IMR-90 (cell line): ENCODE measurements at regions not wholly inside any gene's neighbourhood (a gene's known extent, or its start where the extent isn't known, plus 50 kb on each side); places are given as distances from the start of the nearest gene placed in this dataset.

ENCODE experiments used
- ATAC-seq: fragments of 200-7000 bp; cut with Tn5 transposase; 2 replicates; pipeline ENCODE4 v1.9.1; 2020; ENCODE audit warnings: low read depth, mild to moderate bottlenecking, moderate library complexity
- BruUV-seq: library from RNA; stranded (reverse); fragments of 400-500 nt; replicated peaks from 2 replicates; lab custom pipeline; 2021; lab: Mats Ljungman, UMichigan
- CTCF ChIA-PET: fragments of 300-600 bp; formaldehyde crosslinking; extraction: SDS; loops from one replicate; lab custom pipeline; 2021; ENCODE audit warnings: antibody characterized with exemption; lab: Yijun Ruan, JAX
- POLR2A ChIA-PET: fragments of 300-600 bp; sonication (Branson Sonifier 250); formaldehyde crosslinking; loops from one replicate; lab custom pipeline; 2022; ENCODE audit warnings: antibody characterized with exemption; ENCODE audit not compliant: unreplicated experiment; lab: Charles Lee
- DNase-seq: peaks from one replicate; pipeline ENCODE4 v3.0.0; 2013
- H2AFZ ChIP-seq: replicated peaks from 2 replicates; pipeline ENCODE3; 2013; ENCODE audit warnings: low read length, mild to moderate bottlenecking; ENCODE audit not compliant: poor library complexity
- H2AK5ac ChIP-seq: 2 replicates; pipeline ENCODE4 v1.6.1; 2013; ENCODE audit warnings: low read depth, low read length, inconsistent platforms
- H2AK9ac ChIP-seq: replicated peaks from 2 replicates; pipeline ENCODE3; 2013; ENCODE audit warnings: mild to moderate bottlenecking, low read depth, low read length, moderate library complexity; ENCODE audit not compliant: poor library complexity
- H2BK120ac ChIP-seq: 2 replicates; pipeline ENCODE4 v1.6.1; 2013; ENCODE audit warnings: low read depth, low read length, inconsistent platforms
- H2BK15ac ChIP-seq: 3 replicates; pipeline ENCODE4 v1.6.1; 2013; ENCODE audit warnings: low read depth, low read length, inconsistent platforms
- H2BK20ac ChIP-seq: 2 replicates; pipeline ENCODE4 v1.6.1; 2013; ENCODE audit warnings: low read depth, mild to moderate bottlenecking, inconsistent platforms, low read length, moderate library complexity
- H2BK5ac ChIP-seq: 2 replicates; pipeline ENCODE4 v1.6.1; 2013; ENCODE audit warnings: mild to moderate bottlenecking, low read depth, low read length, inconsistent platforms; ENCODE audit not compliant: poor library complexity, severe bottlenecking
- H3K14ac ChIP-seq: replicated peaks from 2 replicates; pipeline ENCODE4 v1.6.1; 2013; ENCODE audit warnings: low read depth, low read length, inconsistent platforms
- H3K18ac ChIP-seq: 2 replicates; pipeline ENCODE4 v1.6.1; 2013; ENCODE audit warnings: low read depth, low read length, control low read depth
- H3K23ac ChIP-seq: 2 replicates; pipeline ENCODE4 v1.6.1; 2013; ENCODE audit warnings: low read depth, low read length, inconsistent platforms
- H3K27ac ChIP-seq: 2 replicates; pipeline ENCODE4 v1.5.1; 2013; ENCODE audit warnings: mild to moderate bottlenecking, control low read depth, low read length; ENCODE audit not compliant: insufficient read depth
- H3K27me3 ChIP-seq: 2 replicates; pipeline ENCODE4 v1.6.1; 2013; ENCODE audit warnings: low read length; ENCODE audit not compliant: control insufficient read depth, insufficient read depth
- H3K36me3 ChIP-seq: 2 replicates; pipeline ENCODE4 v1.6.1; 2013; ENCODE audit warnings: low read length, mixed read lengths; ENCODE audit not compliant: control insufficient read depth, insufficient read depth
- H3K4ac ChIP-seq: 2 replicates; pipeline ENCODE4 v1.6.1; 2013; ENCODE audit warnings: low read depth, low read length, inconsistent platforms
- H3K4me1 ChIP-seq: 2 replicates; pipeline ENCODE4 v1.6.1; 2013; ENCODE audit warnings: low read length, mixed read lengths; ENCODE audit not compliant: control insufficient read depth, insufficient read depth
- H3K4me2 ChIP-seq: 2 replicates; pipeline ENCODE4 v1.6.1; 2013; ENCODE audit warnings: low read depth, mild to moderate bottlenecking, control low read depth, low read length, moderate library complexity
- H3K4me3 ChIP-seq: 2 replicates; pipeline ENCODE4 v1.5.1; 2013; ENCODE audit warnings: low read depth, mild to moderate bottlenecking, control low read depth, low read length, moderate library complexity; ENCODE audit not compliant: insufficient read depth
- H3K56ac ChIP-seq: 2 replicates; pipeline ENCODE4 v1.6.1; 2013; ENCODE audit warnings: low read length, inconsistent platforms; ENCODE audit not compliant: insufficient read depth; ENCODE audit errors: extremely low read depth
- H3K79me1 ChIP-seq, 2 experiments: 2 replicates each; pipeline ENCODE4 v1.6.1; 2013; ENCODE audit warnings: low read length in 2 of 2, inconsistent platforms in 1 of 2, low read depth in 1 of 2
- H3K9ac ChIP-seq: 2 replicates; pipeline ENCODE4 v1.6.1; 2013; ENCODE audit warnings: low read depth, low read length, control low read depth
- H3K9me1 ChIP-seq: 2 replicates; pipeline ENCODE4 v1.6.1; 2013; ENCODE audit warnings: low read length, inconsistent platforms; ENCODE audit not compliant: insufficient read depth
- H3K9me3 ChIP-seq: 2 replicates; pipeline ENCODE4 v1.6.1; 2013; ENCODE audit warnings: low read length; ENCODE audit not compliant: control insufficient read depth, insufficient read depth
- H4K20me1 ChIP-seq: 2 replicates; pipeline ENCODE4 v1.6.1; 2013; ENCODE audit warnings: low read length, inconsistent platforms; ENCODE audit not compliant: insufficient read depth
- H4K5ac ChIP-seq: 2 replicates; pipeline ENCODE4 v1.6.1; 2013; ENCODE audit warnings: mild to moderate bottlenecking, low read depth, low read length, control low read depth
- H4K8ac ChIP-seq, 2 experiments: 2 replicates each; pipeline ENCODE4 v1.6.1; 2013; ENCODE audit warnings: low read depth in 2 of 2, low read length in 2 of 2, control low read depth in 1 of 2, inconsistent platforms in 1 of 2
- H4K91ac ChIP-seq: 2 replicates; pipeline ENCODE4 v1.6.1; 2013; ENCODE audit warnings: low read depth, low read length, inconsistent platforms; ENCODE audit not compliant: insufficient read depth
- CHD1 ChIP-seq: IDR thresholded peaks from 2 replicates; pipeline ENCODE4 v1.6.1; 2012; ENCODE audit warnings: low read depth, low read length, improper control_type of control experiment
- CTCF ChIP-seq: conservative IDR thresholded peaks from 2 replicates; pipeline ENCODE4 v1.5.1; 2012; ENCODE audit warnings: mild to moderate bottlenecking, low read depth, low read length, improper control_type of control experiment
- ELK1 ChIP-seq: fragments of 150-350 bp; IDR thresholded peaks from 2 replicates; pipeline ENCODE4 v1.6.1; 2016; ENCODE audit warnings: low read depth, mild to moderate bottlenecking, low read length, moderate library complexity, borderline replicate concordance
- MAFK ChIP-seq: IDR thresholded peaks from 2 replicates; pipeline ENCODE4 v1.6.1; 2012; ENCODE audit warnings: low read depth, low read length, improper control_type of control experiment
- MXI1 ChIP-seq: IDR thresholded peaks from 2 replicates; pipeline ENCODE4 v1.6.1; 2012; ENCODE audit warnings: low read depth, mild to moderate bottlenecking, low read length, moderate library complexity, borderline replicate concordance
- NFE2L2 ChIP-seq: fragments of 150-350 bp; IDR thresholded peaks from 2 replicates; pipeline ENCODE4 v1.6.1; 2016; ENCODE audit warnings: low read depth, mild to moderate bottlenecking, low read length
- RFX5 ChIP-seq: IDR thresholded peaks from 2 replicates; pipeline ENCODE4 v1.8.0; 2012; ENCODE audit warnings: low read depth, mild to moderate bottlenecking, low read length, moderate library complexity
- SMC3 ChIP-seq: fragments of 150-350 bp; IDR thresholded peaks from 2 replicates; pipeline ENCODE4 v1.6.1; 2016; ENCODE audit warnings: low read depth, mild to moderate bottlenecking, antibody characterized with exemption, low read length, moderate library complexity
- dilution Hi-C: fragments of 300-500 bp; cut with HindIII; formaldehyde crosslinking; loops from one replicate; pipeline ENCODE4 v1.14.3; 2018; ENCODE audit warnings: low sequenced_read_pairs; ENCODE audit not compliant: unreplicated experiment
- in situ Hi-C: fragments of 300-500 bp; cut with MboI; formaldehyde crosslinking; loops from 3 replicates; pipeline ENCODE4 v1.14.3; 2019; ENCODE audit warnings: low sequenced_read_pairs, inconsistent platforms, mixed read lengths
- intact Hi-C: fragments of 100-400 bp; cut with micrococcal nuclease; formaldehyde crosslinking; loops from 2 replicates; pipeline ENCODE4 v1.10.0; 2022

DNA sequence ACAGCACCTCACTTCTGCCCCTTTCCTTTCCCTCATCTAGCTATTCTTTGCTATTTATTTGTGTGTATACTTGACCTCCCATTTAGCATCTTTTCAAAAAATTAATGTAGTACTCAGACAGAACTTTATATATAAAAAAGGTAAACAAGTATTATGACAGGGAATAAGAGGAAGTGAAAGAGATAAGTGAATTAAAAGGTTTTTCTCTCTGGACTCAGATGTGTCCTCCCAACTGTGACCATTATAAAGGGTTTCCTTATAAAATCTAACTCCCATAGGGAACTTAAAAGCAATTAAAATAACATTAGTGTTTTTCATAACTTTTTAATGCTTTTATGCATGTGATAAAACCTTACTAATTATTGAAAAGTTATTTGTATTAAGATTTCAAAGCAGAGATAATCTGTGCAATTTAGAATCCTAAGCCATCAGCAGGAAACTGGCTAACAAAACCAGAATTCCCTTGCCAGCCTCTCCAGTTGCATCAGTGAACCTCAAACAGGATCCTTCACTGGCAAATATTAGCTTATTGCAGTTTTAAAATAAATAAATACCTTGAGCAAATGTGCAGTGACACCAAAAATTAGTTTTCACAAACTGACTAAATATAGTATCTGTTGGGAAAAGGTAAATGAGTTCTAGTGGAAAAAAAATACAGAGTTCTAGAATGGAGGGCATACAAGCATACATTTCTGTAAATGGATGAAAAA is 930.7 kb downstream of the BCL11A start:
- no TSS peak for BruUV-seq

More for the DNA sequence above, 930.7 kb downstream of the BCL11A start:
- Histone ChIP-seq H2AK5ac (no peak overlapping the region), H2BK5ac (no peak overlapping the region), H2BK120ac (no peak overlapping the region), H3K9me3 (0 out of 2 replicates have a peak, but pooled peaks cover 3% of the 10 kb centered on the region), H3K36me3 (no peaks in the 10 kb centered on the region), H3K18ac (no peak overlapping the region), H4K20me1 (no peaks in the 10 kb centered on the region), H3K9ac (no peak overlapping the region), H2BK20ac (no peak overlapping the region), H4K8ac (no peak overlapping the region), H3K23ac (no peak overlapping the region), H3K27me3 (no peaks in the 10 kb centered on the region), H4K91ac (no peak overlapping the region), H3K9me1 (no peaks in the 10 kb centered on the region), H4K5ac (no peak overlapping the region), H3K27ac (no peak overlapping the region), H3K79me1 (no peaks in the 10 kb centered on the region), H3K4ac (no peak overlapping the region), H3K4me1 (no peaks in the 10 kb centered on the region), H3K4me3 (no peak overlapping the region), H2AK9ac (no peak overlapping the region), H3K56ac (no peak overlapping the region), H2AFZ (no peak overlapping the region), H3K14ac (no peak overlapping the region), H3K4me2 (no peak overlapping the region), H2BK15ac (no peak overlapping the region)
- DNase-seq: no peak
- TF ChIP-seq RFX5 (no peak), CTCF (no peak), ELK1 (no peak), SMC3 (no peak), MAFK (no peak), CHD1 (no peak), MXI1 (no peak), NFE2L2 (no peak)
- no peak for ATAC-seq
- intact Hi-C loops: no loop called here
- POLR2A ChIA-PET: no interaction called here
- CTCF ChIA-PET: no interaction called here
- in situ Hi-C loops: no loop called here
- dilution Hi-C loops: no loop called here
